WTC11 (cell line): ENCODE measurements at regions not wholly inside any gene's neighbourhood (a gene's known extent, or its start where the extent isn't known, plus 50 kb on each side); places are given as distances from the start of the nearest gene placed in this dataset.

Source experiments
- ATAC-seq: fragments of 200-7000 bp; cut with Tn5 transposase; 2 replicates; pipeline ENCODE4 v1.10.0; 2021; ENCODE audit warnings: mild to moderate bottlenecking, moderate library complexity
- CTCF ChIA-PET: fragments of 300-600 bp; sonication (Branson Sonifier 250); formaldehyde crosslinking; loops from one replicate; lab custom pipeline; 2021; ENCODE audit warnings: antibody characterized with exemption; lab: Charles Lee
- POLR2A ChIA-PET: fragments of 350-600 bp; sonication (Branson Sonifier 250); formaldehyde crosslinking; loops from one replicate; lab custom pipeline; 2021; ENCODE audit warnings: antibody characterized with exemption; lab: Charles Lee
- DNase-seq: peaks from one replicate; pipeline ENCODE4 v3.0.0; 2021; ENCODE audit warnings: low spot score
- H3K27ac Mint-ChIP-seq: 2 replicates; pipeline ENCODE4 v1.8.0; 2021; ENCODE audit warnings: mixed read lengths
- H3K27me3 Mint-ChIP-seq: 2 replicates; pipeline ENCODE4 v1.8.0; 2021; ENCODE audit warnings: low read depth, mild to moderate bottlenecking, moderate library complexity, mixed read lengths
- H3K36me3 Mint-ChIP-seq: 2 replicates; pipeline ENCODE4 v1.8.0; 2021; ENCODE audit warnings: mixed read lengths
- H3K4me1 Mint-ChIP-seq: 2 replicates; pipeline ENCODE4 v1.8.0; 2022; ENCODE audit warnings: mixed read lengths
- H3K4me3 Mint-ChIP-seq: 2 replicates; pipeline ENCODE4 v1.8.0; 2021; ENCODE audit warnings: mild to moderate bottlenecking, moderate library complexity, mixed read lengths
- H3K9me3 Mint-ChIP-seq: 2 replicates; pipeline ENCODE4 v1.8.0; 2021; ENCODE audit warnings: mixed read lengths
- ELF4 ChIP-seq: sonication (generic); formaldehyde crosslinking; IDR thresholded peaks from 2 replicates; pipeline ENCODE4 v1.8.1; 2022; ENCODE audit warnings: low read depth, mild to moderate bottlenecking, moderate library complexity, missing genetic modification reagents
- ESRRA ChIP-seq: sonication (generic); formaldehyde crosslinking; IDR thresholded peaks from 2 replicates; pipeline ENCODE4 v1.8.1; 2022; ENCODE audit warnings: mild to moderate bottlenecking, missing genetic modification reagents, borderline replicate concordance
- HMGA2 ChIP-seq: fragments of 250-450 bp; sonication (Bioruptor Pico); IDR thresholded peaks from 2 replicates; pipeline ENCODE4 v1.4.0; 2021; ENCODE audit warnings: mild to moderate bottlenecking, moderate library complexity
- NR1H2 ChIP-seq: sonication (generic); formaldehyde crosslinking; IDR thresholded peaks from 2 replicates; pipeline ENCODE4 v1.9.0; 2021; ENCODE audit warnings: mild to moderate bottlenecking, moderate library complexity, missing genetic modification reagents
- NR2C2 ChIP-seq: sonication (generic); formaldehyde crosslinking; IDR thresholded peaks from 2 replicates; pipeline ENCODE4 v1.8.0; 2022; ENCODE audit warnings: mild to moderate bottlenecking, missing genetic modification reagents
- NR3C1 ChIP-seq: sonication (generic); formaldehyde crosslinking; conservative IDR thresholded peaks from 2 replicates; pipeline ENCODE4 v1.8.1; 2023; ENCODE audit warnings: low read depth, mild to moderate bottlenecking, missing genetic modification reagents
- RORB ChIP-seq: fragments of 250-450 bp; sonication (Bioruptor Pico); IDR thresholded peaks from 2 replicates; pipeline ENCODE4 v1.9.0; 2021; ENCODE audit warnings: mild to moderate bottlenecking
- SP1 ChIP-seq: sonication (generic); formaldehyde crosslinking; conservative IDR thresholded peaks from 2 replicates; pipeline ENCODE4 v1.8.1; 2022; ENCODE audit warnings: missing genetic modification reagents
- TP53 ChIP-seq: sonication (generic); formaldehyde crosslinking; IDR thresholded peaks from 2 replicates; pipeline ENCODE4 v1.8.1; 2023; ENCODE audit warnings: mild to moderate bottlenecking, missing genetic modification reagents
- ZBTB21 ChIP-seq: sonication (generic); formaldehyde crosslinking; IDR thresholded peaks from 2 replicates; pipeline ENCODE4 v1.8.1; 2023; ENCODE audit warnings: mild to moderate bottlenecking, missing genetic modification reagents, borderline replicate concordance
- ZNF396 ChIP-seq: fragments of 250-450 bp; sonication (Bioruptor Pico); IDR thresholded peaks from 2 replicates; pipeline ENCODE4 v1.8.0; 2021; ENCODE audit warnings: mild to moderate bottlenecking, moderate library complexity, borderline replicate concordance
- TF ChIP-seq, protein P1 (sequence below): fragments of 250-450 bp; sonication (Bioruptor Pico); IDR thresholded peaks from 2 replicates; pipeline ENCODE4 v1.8.0; 2021; ENCODE audit warnings: mild to moderate bottlenecking
- TF ChIP-seq, protein P2 (sequence below): sonication (generic); formaldehyde crosslinking; conservative IDR thresholded peaks from 2 replicates; pipeline ENCODE4 v1.8.1; 2022; ENCODE audit warnings: mild to moderate bottlenecking, missing genetic modification reagents
- TF ChIP-seq, protein P3 (sequence below): sonication (generic); formaldehyde crosslinking; IDR thresholded peaks from 2 replicates; pipeline ENCODE4 v1.8.1; 2022; ENCODE audit warnings: low read depth, mild to moderate bottlenecking, moderate library complexity, missing genetic modification reagents, borderline replicate concordance
- TF ChIP-seq, protein P4 (sequence below): fragments of 250-450 bp; sonication (Bioruptor Pico); IDR thresholded peaks from 2 replicates; pipeline ENCODE4 v1.9.0; 2021; ENCODE audit warnings: mild to moderate bottlenecking, borderline replicate concordance
- TF ChIP-seq, protein P5 (sequence below): sonication (generic); formaldehyde crosslinking; IDR thresholded peaks from 2 replicates; pipeline ENCODE4 v1.8.1; 2022; ENCODE audit warnings: missing genetic modification reagents, borderline replicate concordance

DNA sequence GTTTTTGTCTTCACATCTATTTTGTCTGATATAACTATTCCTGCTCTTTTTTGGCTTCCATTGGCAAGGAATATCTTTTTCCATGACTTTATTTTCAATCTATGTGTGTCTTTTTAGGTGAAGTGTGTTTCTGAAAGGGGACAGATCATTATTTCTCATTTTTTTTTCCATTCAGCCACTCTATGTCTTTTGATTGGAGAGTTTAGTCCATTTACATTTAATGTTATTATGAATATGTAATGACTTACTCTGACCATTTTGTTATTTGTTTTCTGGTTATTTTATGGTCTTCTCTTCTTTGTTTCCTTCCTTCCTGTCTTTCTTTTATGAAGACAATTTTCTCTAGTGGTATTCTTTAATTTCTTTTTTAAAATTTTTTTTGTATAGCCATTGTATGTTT lies 178.6 kb upstream of the CNTN5 start:
- H3K9me3 Mint-ChIP-seq = peaks cover 27% of the 10 kb centered on the region
- no peaks in the 10 kb centered on the region for H3K27me3 Mint-ChIP-seq
- ATAC-seq (no peak), DNase-seq (no peak)
- ChIA-PET CTCF (no interaction called here), POLR2A (no interaction called here)
- H3K4me1 Mint-ChIP-seq = no peaks in the 10 kb centered on the region
- H3K27ac Mint-ChIP-seq = no peak overlapping the region
- H3K36me3 Mint-ChIP-seq = peaks cover 6% of the 10 kb centered on the region
- no peak overlapping the region for H3K4me3 Mint-ChIP-seq
- TF ChIP-seq, protein P1, sequence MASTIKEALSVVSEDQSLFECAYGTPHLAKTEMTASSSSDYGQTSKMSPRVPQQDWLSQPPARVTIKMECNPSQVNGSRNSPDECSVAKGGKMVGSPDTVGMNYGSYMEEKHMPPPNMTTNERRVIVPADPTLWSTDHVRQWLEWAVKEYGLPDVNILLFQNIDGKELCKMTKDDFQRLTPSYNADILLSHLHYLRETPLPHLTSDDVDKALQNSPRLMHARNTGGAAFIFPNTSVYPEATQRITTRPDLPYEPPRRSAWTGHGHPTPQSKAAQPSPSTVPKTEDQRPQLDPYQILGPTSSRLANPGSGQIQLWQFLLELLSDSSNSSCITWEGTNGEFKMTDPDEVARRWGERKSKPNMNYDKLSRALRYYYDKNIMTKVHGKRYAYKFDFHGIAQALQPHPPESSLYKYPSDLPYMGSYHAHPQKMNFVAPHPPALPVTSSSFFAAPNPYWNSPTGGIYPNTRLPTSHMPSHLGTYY = no peak
- TF ChIP-seq, protein P2, sequence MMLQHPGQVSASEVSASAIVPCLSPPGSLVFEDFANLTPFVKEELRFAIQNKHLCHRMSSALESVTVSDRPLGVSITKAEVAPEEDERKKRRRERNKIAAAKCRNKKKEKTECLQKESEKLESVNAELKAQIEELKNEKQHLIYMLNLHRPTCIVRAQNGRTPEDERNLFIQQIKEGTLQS (CRISPR knock-in tag) = no peak

DNA sequence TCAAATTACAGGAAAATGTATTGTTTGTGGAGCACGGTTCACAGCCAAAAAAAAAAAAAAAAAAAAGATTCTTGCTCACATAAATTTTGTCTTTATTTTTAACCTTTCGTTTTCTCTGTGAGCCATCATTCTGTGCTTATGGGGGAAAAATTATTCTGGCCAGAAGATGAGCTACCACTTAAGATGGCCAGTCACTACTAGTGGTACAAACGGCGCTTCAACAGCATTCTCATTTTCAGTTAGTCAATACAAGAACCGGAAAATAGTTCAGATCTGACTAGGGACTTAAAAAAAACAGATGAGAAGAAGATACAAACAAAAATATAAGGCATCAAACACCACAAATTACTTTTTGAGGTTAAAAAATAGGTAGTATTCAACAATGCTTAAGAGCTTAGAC lies 158.6 kb upstream of the CNTN5 start:
- Mint-ChIP-seq H3K27me3 (no peaks in the 10 kb centered on the region), H3K36me3 (no peaks in the 10 kb centered on the region)
- POLR2A ChIA-PET = no interaction called here
- ATAC-seq = no peak
- TF ChIP-seq ZBTB21 (CRISPR knock-in tag) (no peak), NR3C1 (CRISPR knock-in tag) (no peak), ESRRA (no peak), TP53 (no peak), NR1H2 (CRISPR knock-in tag) (no peak), ZNF396 (CRISPR knock-in tag) (no peak), NR2C2 (CRISPR knock-in tag) (no peak), ELF4 (CRISPR knock-in tag) (no peak), HMGA2 (CRISPR knock-in tag) (no peak)
- TF ChIP-seq, protein P3, sequence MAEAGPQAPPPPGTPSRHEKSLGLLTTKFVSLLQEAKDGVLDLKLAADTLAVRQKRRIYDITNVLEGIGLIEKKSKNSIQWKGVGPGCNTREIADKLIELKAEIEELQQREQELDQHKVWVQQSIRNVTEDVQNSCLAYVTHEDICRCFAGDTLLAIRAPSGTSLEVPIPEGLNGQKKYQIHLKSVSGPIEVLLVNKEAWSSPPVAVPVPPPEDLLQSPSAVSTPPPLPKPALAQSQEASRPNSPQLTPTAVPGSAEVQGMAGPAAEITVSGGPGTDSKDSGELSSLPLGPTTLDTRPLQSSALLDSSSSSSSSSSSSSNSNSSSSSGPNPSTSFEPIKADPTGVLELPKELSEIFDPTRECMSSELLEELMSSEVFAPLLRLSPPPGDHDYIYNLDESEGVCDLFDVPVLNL (CRISPR knock-in tag) = no peak
- TF ChIP-seq, protein P4, sequence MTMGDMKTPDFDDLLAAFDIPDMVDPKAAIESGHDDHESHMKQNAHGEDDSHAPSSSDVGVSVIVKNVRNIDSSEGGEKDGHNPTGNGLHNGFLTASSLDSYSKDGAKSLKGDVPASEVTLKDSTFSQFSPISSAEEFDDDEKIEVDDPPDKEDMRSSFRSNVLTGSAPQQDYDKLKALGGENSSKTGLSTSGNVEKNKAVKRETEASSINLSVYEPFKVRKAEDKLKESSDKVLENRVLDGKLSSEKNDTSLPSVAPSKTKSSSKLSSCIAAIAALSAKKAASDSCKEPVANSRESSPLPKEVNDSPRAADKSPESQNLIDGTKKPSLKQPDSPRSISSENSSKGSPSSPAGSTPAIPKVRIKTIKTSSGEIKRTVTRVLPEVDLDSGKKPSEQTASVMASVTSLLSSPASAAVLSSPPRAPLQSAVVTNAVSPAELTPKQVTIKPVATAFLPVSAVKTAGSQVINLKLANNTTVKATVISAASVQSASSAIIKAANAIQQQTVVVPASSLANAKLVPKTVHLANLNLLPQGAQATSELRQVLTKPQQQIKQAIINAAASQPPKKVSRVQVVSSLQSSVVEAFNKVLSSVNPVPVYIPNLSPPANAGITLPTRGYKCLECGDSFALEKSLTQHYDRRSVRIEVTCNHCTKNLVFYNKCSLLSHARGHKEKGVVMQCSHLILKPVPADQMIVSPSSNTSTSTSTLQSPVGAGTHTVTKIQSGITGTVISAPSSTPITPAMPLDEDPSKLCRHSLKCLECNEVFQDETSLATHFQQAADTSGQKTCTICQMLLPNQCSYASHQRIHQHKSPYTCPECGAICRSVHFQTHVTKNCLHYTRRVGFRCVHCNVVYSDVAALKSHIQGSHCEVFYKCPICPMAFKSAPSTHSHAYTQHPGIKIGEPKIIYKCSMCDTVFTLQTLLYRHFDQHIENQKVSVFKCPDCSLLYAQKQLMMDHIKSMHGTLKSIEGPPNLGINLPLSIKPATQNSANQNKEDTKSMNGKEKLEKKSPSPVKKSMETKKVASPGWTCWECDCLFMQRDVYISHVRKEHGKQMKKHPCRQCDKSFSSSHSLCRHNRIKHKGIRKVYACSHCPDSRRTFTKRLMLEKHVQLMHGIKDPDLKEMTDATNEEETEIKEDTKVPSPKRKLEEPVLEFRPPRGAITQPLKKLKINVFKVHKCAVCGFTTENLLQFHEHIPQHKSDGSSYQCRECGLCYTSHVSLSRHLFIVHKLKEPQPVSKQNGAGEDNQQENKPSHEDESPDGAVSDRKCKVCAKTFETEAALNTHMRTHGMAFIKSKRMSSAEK = no peak
- TF ChIP-seq, all 79 proteins: peak for 0
- CTCF ChIA-PET = no interaction called here
- H3K27ac Mint-ChIP-seq = no peak overlapping the region
- H3K9me3 Mint-ChIP-seq = peaks cover 13% of the 10 kb centered on the region
- DNase-seq = no peak
- no peak overlapping the region for H3K4me3 Mint-ChIP-seq
- H3K4me1 Mint-ChIP-seq = 0 out of 2 replicates have a peak, but pooled peaks cover 3% of the 10 kb centered on the region

DNA sequence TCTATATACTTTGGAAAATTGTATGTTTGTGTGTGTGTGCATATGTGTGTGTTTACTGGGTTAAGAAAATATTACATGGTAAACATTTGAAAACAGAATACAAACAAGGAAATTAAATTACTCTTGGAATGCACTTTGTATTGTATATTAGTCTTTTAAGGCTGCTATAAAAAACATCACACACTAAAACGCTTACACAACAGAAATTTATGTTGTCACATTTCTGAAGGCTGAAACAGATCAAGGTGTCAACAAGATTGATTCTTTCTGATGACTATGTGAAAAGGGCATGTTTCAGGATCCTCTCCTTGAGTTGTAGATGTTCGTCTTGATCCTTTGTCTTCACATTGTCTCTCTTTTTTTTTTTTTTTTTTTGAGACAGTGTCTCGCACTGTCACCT lies 149.1 kb upstream of the CNTN5 start:
- H3K4me1 Mint-ChIP-seq = peaks cover 2% of the 10 kb centered on the region; the same call in 1 of the 2 replicates
- POLR2A ChIA-PET = no interaction called here
- CTCF ChIA-PET = no interaction called here
- no peak overlapping the region for H3K27ac Mint-ChIP-seq
- no peaks in the 10 kb centered on the region for H3K27me3 Mint-ChIP-seq
- ATAC-seq (no peak), DNase-seq (no peak)
- H3K4me3 Mint-ChIP-seq = no peak overlapping the region
- H3K36me3 Mint-ChIP-seq = no peaks in the 10 kb centered on the region
- TF ChIP-seq SP1 (CRISPR knock-in tag) (no peak), RORB (CRISPR knock-in tag) (no peak)
- TF ChIP-seq, protein P4 = no peak
- TF ChIP-seq, protein P5, sequence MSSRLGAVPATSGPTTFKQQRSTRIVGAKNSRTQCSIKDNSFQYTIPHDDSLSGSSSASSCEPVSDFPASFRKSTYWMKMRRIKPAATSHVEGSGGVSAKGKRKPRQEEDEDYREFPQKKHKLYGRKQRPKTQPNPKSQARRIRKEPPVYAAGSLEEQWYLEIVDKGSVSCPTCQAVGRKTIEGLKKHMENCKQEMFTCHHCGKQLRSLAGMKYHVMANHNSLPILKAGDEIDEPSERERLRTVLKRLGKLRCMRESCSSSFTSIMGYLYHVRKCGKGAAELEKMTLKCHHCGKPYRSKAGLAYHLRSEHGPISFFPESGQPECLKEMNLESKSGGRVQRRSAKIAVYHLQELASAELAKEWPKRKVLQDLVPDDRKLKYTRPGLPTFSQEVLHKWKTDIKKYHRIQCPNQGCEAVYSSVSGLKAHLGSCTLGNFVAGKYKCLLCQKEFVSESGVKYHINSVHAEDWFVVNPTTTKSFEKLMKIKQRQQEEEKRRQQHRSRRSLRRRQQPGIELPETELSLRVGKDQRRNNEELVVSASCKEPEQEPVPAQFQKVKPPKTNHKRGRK = no peak
- H3K9me3 Mint-ChIP-seq = no peaks in the 10 kb centered on the region
